ENCODE measurements at regions not wholly inside any gene's neighbourhood (a gene's known extent, or its start where the extent isn't known, plus 50 kb on each side); places are given as distances from the start of the nearest gene placed in this dataset.

DNA sequence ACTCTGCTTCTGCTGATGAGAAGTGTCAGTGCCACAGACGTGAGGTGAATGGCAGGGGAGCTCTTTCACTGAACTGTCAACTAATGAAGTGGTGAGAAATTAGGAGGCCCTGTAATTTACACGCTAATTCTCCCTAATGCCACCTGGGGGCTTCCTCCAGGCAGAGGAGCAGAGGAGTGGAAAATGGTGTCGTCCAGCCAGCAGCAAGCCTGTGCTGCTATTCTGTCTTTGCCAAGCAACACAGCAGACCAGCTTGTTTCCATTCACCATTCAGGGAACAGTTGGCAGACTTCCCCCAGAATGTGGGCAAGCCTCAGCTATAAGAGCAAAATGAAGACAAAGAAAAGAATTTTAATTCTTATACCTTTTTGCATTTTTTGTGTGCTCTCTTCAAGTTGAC is 245.2 kb upstream of the TET2 start:
- Histone ChIP-seq H3K79me2 (ENCODE audit: control insufficient read depth, insufficient read depth, low read length) (no peaks in the 10 kb centered on the region), H3K9me1 (replicated peaks; ENCODE audit: control insufficient read depth, extremely low read depth, insufficient read depth, low read length) (no peaks in the 10 kb centered on the region), H3K27ac (ENCODE audit: insufficient read depth, low read depth, low read length) (no peak overlapping the region), H3K4me2 (ENCODE audit: insufficient read depth, low read length) (no peak overlapping the region), H3K4me3 (replicated peaks in 1 of 3; ENCODE audit: insufficient read depth in 1 of 3, low read depth in 1 of 3, low read length in 3 of 3) (no peak overlapping the region), H3K9me3 (replicated peaks; ENCODE audit: control insufficient read depth, insufficient read depth, low read length) (no peaks in the 10 kb centered on the region), H3K4me1 (ENCODE audit: control insufficient read depth, extremely low read depth, insufficient read depth, low read length) (no peaks in the 10 kb centered on the region), H3K27me3 (ENCODE audit: control insufficient read depth in 2 of 2, insufficient read depth in 2 of 2, low read length in 2 of 2) (no peaks in the 10 kb centered on the region), H4K20me1 (replicated peaks; ENCODE audit: control insufficient read depth, extremely low read depth, insufficient read depth, low read length) (no peaks in the 10 kb centered on the region), H3K36me3 (ENCODE audit: control insufficient read depth in 2 of 2, extremely low read depth in 1 of 2, insufficient read depth in 2 of 2, low read length in 2 of 2) (no peaks in the 10 kb centered on the region), H3K9ac (replicated peaks; ENCODE audit: extremely low read depth, insufficient read depth, low read length) (no peak overlapping the region), H2AFZ (ENCODE audit: low read depth, low read length) (no peak overlapping the region)
- no peak for FAIRE-seq
- BruUV-seq (replicated peaks), result no TSS peak
- dilution Hi-C loops (cut with MboI; ENCODE audit: extremely low pct_ligation_motif_present, low sequenced_read_pairs) (no loop called here), intact Hi-C loops (cut with micrococcal nuclease) (no loop called here)
- no peak for TF ChIP-seq MYC (IDR thresholded peaks at IDR 0.05; ENCODE audit: low read depth, low read length)
- DNase-seq (ENCODE audit: low read depth, low spot score), result no peak
- ChIA-PET POLR2A (no interaction called here), CTCF (no interaction called here)

DNA sequence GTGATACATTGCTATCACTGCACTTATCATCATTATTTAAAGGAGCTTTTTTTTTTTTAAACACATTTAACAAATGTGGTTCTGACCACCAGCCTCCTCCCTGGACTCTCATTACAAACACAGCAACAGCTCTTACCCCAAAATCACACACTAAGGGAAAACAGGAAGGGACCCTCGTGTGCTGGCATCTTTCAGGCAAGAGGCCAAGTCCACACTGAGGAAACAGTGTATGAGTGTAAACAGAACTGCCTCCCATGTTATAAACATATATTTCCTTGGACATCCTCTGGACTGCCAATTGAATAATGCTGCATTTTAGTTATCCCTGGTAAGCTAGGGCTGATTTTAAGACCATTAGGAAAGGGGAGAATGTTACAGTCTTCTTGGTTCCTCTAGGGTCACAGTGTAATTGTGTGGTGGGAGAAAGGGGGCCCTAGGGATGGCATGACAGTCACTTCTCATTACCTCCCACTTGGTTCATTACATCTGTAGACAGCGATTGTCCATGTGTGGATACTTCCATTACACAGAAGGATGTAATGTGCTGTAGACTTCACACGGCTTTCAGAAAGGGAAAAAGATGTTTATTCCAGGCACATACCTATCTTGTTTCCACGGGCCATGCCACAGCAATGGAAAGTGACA is 244.6 kb upstream of the TET2 start:
- no TSS peak for BruUV-seq (replicated peaks)
- TF ChIP-seq FOS (IDR thresholded peaks at IDR 0.05; ENCODE audit: borderline replicate concordance, insufficient read depth, low read length), result no peak
- TF ChIP-seq, protein P1, sequence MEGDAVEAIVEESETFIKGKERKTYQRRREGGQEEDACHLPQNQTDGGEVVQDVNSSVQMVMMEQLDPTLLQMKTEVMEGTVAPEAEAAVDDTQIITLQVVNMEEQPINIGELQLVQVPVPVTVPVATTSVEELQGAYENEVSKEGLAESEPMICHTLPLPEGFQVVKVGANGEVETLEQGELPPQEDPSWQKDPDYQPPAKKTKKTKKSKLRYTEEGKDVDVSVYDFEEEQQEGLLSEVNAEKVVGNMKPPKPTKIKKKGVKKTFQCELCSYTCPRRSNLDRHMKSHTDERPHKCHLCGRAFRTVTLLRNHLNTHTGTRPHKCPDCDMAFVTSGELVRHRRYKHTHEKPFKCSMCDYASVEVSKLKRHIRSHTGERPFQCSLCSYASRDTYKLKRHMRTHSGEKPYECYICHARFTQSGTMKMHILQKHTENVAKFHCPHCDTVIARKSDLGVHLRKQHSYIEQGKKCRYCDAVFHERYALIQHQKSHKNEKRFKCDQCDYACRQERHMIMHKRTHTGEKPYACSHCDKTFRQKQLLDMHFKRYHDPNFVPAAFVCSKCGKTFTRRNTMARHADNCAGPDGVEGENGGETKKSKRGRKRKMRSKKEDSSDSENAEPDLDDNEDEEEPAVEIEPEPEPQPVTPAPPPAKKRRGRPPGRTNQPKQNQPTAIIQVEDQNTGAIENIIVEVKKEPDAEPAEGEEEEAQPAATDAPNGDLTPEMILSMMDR (IDR thresholded peaks at IDR 0.05; ENCODE audit: extremely low read depth in 1 of 2, insufficient read depth in 1 of 2, low read depth in 1 of 2, low read length in 2 of 2), result no peak
- TF ChIP-seq POLR2AphosphoS5 (IDR thresholded peaks at IDR 0.05; ENCODE audit: insufficient read depth, low read depth, low read length), result no peak
- no peak for TF ChIP-seq JUN (IDR thresholded peaks at IDR 0.05; ENCODE audit: borderline replicate concordance, insufficient read depth, insufficient read length, low read depth)
- TF ChIP-seq MYC (IDR thresholded peaks at IDR 0.05; ENCODE audit: low read depth, low read length), result no peak
- TF ChIP-seq, protein P2, sequence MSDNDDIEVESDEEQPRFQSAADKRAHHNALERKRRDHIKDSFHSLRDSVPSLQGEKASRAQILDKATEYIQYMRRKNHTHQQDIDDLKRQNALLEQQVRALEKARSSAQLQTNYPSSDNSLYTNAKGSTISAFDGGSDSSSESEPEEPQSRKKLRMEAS (IDR thresholded peaks at IDR 0.05; ENCODE audit: insufficient read depth, insufficient read length), result no peak
- no peak for TF ChIP-seq EZH2 (IDR thresholded peaks at IDR 0.05; ENCODE audit: borderline replicate concordance, low read depth, low read length, severe bottlenecking)
- no peak for TF ChIP-seq POLR2A (IDR thresholded peaks at IDR 0.05; ENCODE audit: low read depth, low read length)
- no peak for TF ChIP-seq GATA2 (IDR thresholded peaks at IDR 0.05; ENCODE audit: insufficient read depth, insufficient read length, low read depth, low read length)
- H3K36me3 ChIP-seq (ENCODE audit: control insufficient read depth in 2 of 2, extremely low read depth in 1 of 2, insufficient read depth in 2 of 2, low read length in 2 of 2), result no peaks in the 10 kb centered on the region
- dilution Hi-C loops (cut with MboI; ENCODE audit: extremely low pct_ligation_motif_present, low sequenced_read_pairs) (no loop called here), intact Hi-C loops (cut with micrococcal nuclease) (no loop called here)
- H3K4me2 ChIP-seq (ENCODE audit: insufficient read depth, low read length), result no peak overlapping the region
- H3K4me1 ChIP-seq (ENCODE audit: control insufficient read depth, extremely low read depth, insufficient read depth, low read length), result no peaks in the 10 kb centered on the region
- H3K9ac ChIP-seq (replicated peaks; ENCODE audit: extremely low read depth, insufficient read depth, low read length), result no peak overlapping the region
- no peak overlapping the region for H3K27ac ChIP-seq (ENCODE audit: insufficient read depth, low read depth, low read length)
- no peaks in the 10 kb centered on the region for H3K9me1 ChIP-seq (replicated peaks; ENCODE audit: control insufficient read depth, extremely low read depth, insufficient read depth, low read length)
- no peaks in the 10 kb centered on the region for H3K27me3 ChIP-seq (ENCODE audit: control insufficient read depth in 2 of 2, insufficient read depth in 2 of 2, low read length in 2 of 2)
- no peak for FAIRE-seq
- no peaks in the 10 kb centered on the region for H3K79me2 ChIP-seq (ENCODE audit: control insufficient read depth, insufficient read depth, low read length)
- ChIA-PET CTCF (no interaction called here), POLR2A (no interaction called here)
- H3K9me3 ChIP-seq (replicated peaks; ENCODE audit: control insufficient read depth, insufficient read depth, low read length), result no peaks in the 10 kb centered on the region
- H3K4me3 ChIP-seq (replicated peaks in 1 of 3; ENCODE audit: insufficient read depth in 1 of 3, low read depth in 1 of 3, low read length in 3 of 3), result no peak overlapping the region
- DNase-seq (ENCODE audit: low read depth, low spot score), result no peak
- H2AFZ ChIP-seq (ENCODE audit: low read depth, low read length), result no peak overlapping the region
- H4K20me1 ChIP-seq (replicated peaks; ENCODE audit: control insufficient read depth, extremely low read depth, insufficient read depth, low read length), result no peaks in the 10 kb centered on the region

Data from endothelial cell of umbilical vein (primary cell).